H1 (cell line): ENCODE measurements at regions not wholly inside any gene's neighbourhood (a gene's known extent, or its start where the extent isn't known, plus 50 kb on each side); places are given as distances from the start of the nearest gene placed in this dataset.

Experiments used
- CTCF ChIP-seq, 3 experiments: IDR thresholded peaks; 1 replicate in 2 of 3; 2 replicates in 1 of 3; pipeline versions ENCODE4 v1.5.1 to v1.6.1; 2011; ENCODE audit warnings: low read length in 3 of 3, mild to moderate bottlenecking in 3 of 3, inconsistent platforms in 2 of 3, low read depth in 1 of 3, moderate library complexity in 1 of 3; ENCODE audit not compliant: insufficient read depth in 1 of 3; ENCODE audit errors: control extremely low read depth in 1 of 3
- JUND ChIP-seq: IDR thresholded peaks from 2 replicates; pipeline ENCODE4 v1.6.1; 2011; ENCODE audit warnings: mild to moderate bottlenecking, improper control_type of control experiment, low read length
- RNF2 ChIP-seq: fragments of 200-900, 300-1000 bp; sonication (generic); IDR thresholded peaks from 2 replicates; pipeline ENCODE4 v1.7.1; 2016; ENCODE audit warnings: borderline replicate concordance, low read depth, mild to moderate bottlenecking, antibody characterized with exemption, low read length; ENCODE audit not compliant: poor library complexity, severe bottlenecking; ENCODE audit errors: missing control alignments

- TF ChIP-seq CTCF (IDR thresholded peaks at IDR 0.05; ENCODE audit: control extremely low read depth in 1 of 3, insufficient read depth in 1 of 3, low read depth in 1 of 3, low read length in 3 of 3) (no peak), JUND (no peak), RNF2 (no peak)
These were observed 277.7 kb upstream of the N4BP1 start (continued) for GRCh38 chr16:48887646-48888210.
